Neutrophil (primary cell): ENCODE measurements at regions not wholly inside any gene's neighbourhood (a gene's known extent, or its start where the extent isn't known, plus 50 kb on each side); places are given as distances from the start of the nearest gene placed in this dataset.

ENCODE experiments used
- H3K27ac ChIP-seq: fragments of 200-600 bp; sonication (generic); 2 replicates; pipeline ENCODE4 v1.5.1; 2016; ENCODE audit warnings: mild to moderate bottlenecking, moderate library complexity
- H3K27me3 ChIP-seq: fragments of 200-600 bp; sonication (generic); 2 replicates; pipeline ENCODE4 v1.6.0; 2016; ENCODE audit warnings: mild to moderate bottlenecking
- H3K36me3 ChIP-seq: fragments of 200-600 bp; sonication (generic); 2 replicates; pipeline ENCODE4 v1.5.1; 2017
- H3K4me1 ChIP-seq, 2 experiments: fragments of 200-600 bp in 1 of 2; sonication (generic) in 1 of 2; 1 replicate in 1 of 2; 2 replicates in 1 of 2; pipeline versions ENCODE4 v1.5.1 to v1.6.1; 2013 to 2016; ENCODE audit warnings: low read depth in 1 of 2, low read length in 1 of 2, mild to moderate bottlenecking in 1 of 2, moderate library complexity in 1 of 2; ENCODE audit not compliant: control insufficient read depth in 1 of 2, insufficient read depth in 1 of 2
- H3K4me3 ChIP-seq, 2 experiments: fragments of 200-600 bp in 1 of 2; sonication (generic) in 1 of 2; 1 replicate in 1 of 2; 2 replicates in 1 of 2; pipeline ENCODE4 v1.5.1; 2013 to 2016; ENCODE audit warnings: low read depth in 1 of 2, low read length in 1 of 2, mild to moderate bottlenecking in 1 of 2, moderate library complexity in 1 of 2
- H3K9me3 ChIP-seq: fragments of 200-600 bp; sonication (generic); 2 replicates; pipeline ENCODE4 v1.5.1; 2016
- CTCF ChIP-seq: fragments of 200-600 bp; sonication (generic); IDR thresholded peaks from 2 replicates; pipeline ENCODE4 v1.5.1; 2016; ENCODE audit warnings: antibody characterized with exemption

GRCh38 chr17:69637446-69638156 lies 223.1 kb downstream of the MAP2K6 start:
- H3K36me3 ChIP-seq, result no peaks in the 10 kb centered on the region
- no peaks in the 10 kb centered on the region for H3K27me3 ChIP-seq
- H3K9me3 ChIP-seq, result no peaks in the 10 kb centered on the region
- H3K4me1 ChIP-seq, result no peaks in the 10 kb centered on the region
- TF ChIP-seq CTCF, result no peak
- H3K27ac ChIP-seq, result no peak overlapping the region
- no peak overlapping the region for H3K4me3 ChIP-seq

GRCh38 chr17:69639096-69639495 lies 224.6 kb downstream of the MAP2K6 start:
- H3K27me3 ChIP-seq, result no peaks in the 10 kb centered on the region
- no peaks in the 10 kb centered on the region for H3K9me3 ChIP-seq
- no peaks in the 10 kb centered on the region for H3K36me3 ChIP-seq
- H3K27ac ChIP-seq, result no peak overlapping the region
- no peaks in the 10 kb centered on the region for H3K4me1 ChIP-seq
- no peak overlapping the region for H3K4me3 ChIP-seq
- TF ChIP-seq CTCF, result no peak

- no peak overlapping the region for H3K4me3 ChIP-seq
- H3K27ac ChIP-seq, result no peak overlapping the region
- TF ChIP-seq CTCF, result no peak
- no peaks in the 10 kb centered on the region for H3K27me3 ChIP-seq
- no peaks in the 10 kb centered on the region for H3K9me3 ChIP-seq
- H3K4me1 ChIP-seq, result no peaks in the 10 kb centered on the region
- no peaks in the 10 kb centered on the region for H3K36me3 ChIP-seq
Observed at GRCh38 chr17:69640073-69640472, 225.6 kb downstream of the MAP2K6 start.

GRCh38 chr17:69643686-69644085 lies 229.2 kb downstream of the MAP2K6 start:
- no peaks in the 10 kb centered on the region for H3K36me3 ChIP-seq
- no peaks in the 10 kb centered on the region for H3K27me3 ChIP-seq
- H3K4me3 ChIP-seq, result no peak overlapping the region
- no peak overlapping the region for H3K27ac ChIP-seq
- H3K4me1 ChIP-seq, result no peaks in the 10 kb centered on the region
- no peak for TF ChIP-seq CTCF
- no peaks in the 10 kb centered on the region for H3K9me3 ChIP-seq

- no peaks in the 10 kb centered on the region for H3K27me3 ChIP-seq
- no peak for TF ChIP-seq CTCF
- H3K36me3 ChIP-seq, result no peaks in the 10 kb centered on the region
- no peak overlapping the region for H3K27ac ChIP-seq
- no peaks in the 10 kb centered on the region for H3K4me1 ChIP-seq
- no peaks in the 10 kb centered on the region for H3K9me3 ChIP-seq
- H3K4me3 ChIP-seq, result no peak overlapping the region
Observed at GRCh38 chr17:69646729-69647128, 232.2 kb downstream of the MAP2K6 start.
